Left lung (tissue), 4 donors: ENCODE measurements at regions not wholly inside any gene's neighbourhood (a gene's known extent, or its start where the extent isn't known, plus 50 kb on each side); places are given as distances from the start of the nearest gene placed in this dataset.

ENCODE experiments used
- ATAC-seq: fragments of 200-7000 bp; cut with Tn5 transposase; one replicate; pipeline ENCODE4 v1.9.1; 2020; ENCODE audit warnings: moderate library complexity
- DNase-seq, 4 donors: peaks; one replicate each; pipeline ENCODE4 v3.0.0-alpha.2; 2013 to 2020
- H3K27ac ChIP-seq, 2 donors: fragments of 200-600 bp; sonication (generic) in 1 of 2; one replicate each; pipeline versions ENCODE4 v1.5.0 to v1.8.0; 2020 to 2021
- H3K27me3 ChIP-seq, 2 donors: fragments of 200-600 bp; sonication (generic) in 1 of 2; one replicate each; pipeline versions ENCODE4 v1.5.0 to v1.8.0; 2020 to 2021
- H3K36me3 ChIP-seq, 2 donors: fragments of 200-600 bp; sonication (generic) in 1 of 2; one replicate each; pipeline versions ENCODE4 v1.5.0 to v1.8.0; 2020 to 2021
- H3K4me1 ChIP-seq, 2 donors: fragments of 200-600 bp; one replicate each; pipeline ENCODE4 v1.8.0; 2021
- H3K4me3 ChIP-seq, 2 donors: fragments of 200-600 bp; sonication (generic) in 1 of 2; one replicate each; pipeline versions ENCODE4 v1.5.0 to v1.8.0; 2020 to 2021; ENCODE audit warnings: mild to moderate bottlenecking in 1 of 2
- H3K9me3 ChIP-seq, 2 donors: fragments of 200-600 bp; sonication (generic) in 1 of 2; one replicate each; pipeline versions ENCODE4 v1.5.0 to v1.8.0; 2020 to 2021
- intact Hi-C, 2 donors: fragments of 100-400 bp; cut with DNase I; formaldehyde crosslinking; loops; one replicate each; pipeline versions ENCODE4 v1.11.2 to v1.14.2; 2022
- TF ChIP-seq, protein P1 (sequence below), 2 donors: fragments of 200-600 bp; sonication (generic) in 1 of 2; IDR thresholded peaks; one replicate each; pipeline versions ENCODE4 v1.5.0 to v1.8.0; 2021; ENCODE audit warnings: antibody characterized with exemption in 2 of 2
- donor health status: DM: no; HTN: yes; CAD: no.
- donor health status: DM: no; HTN: no; CAD: no.

DNA sequence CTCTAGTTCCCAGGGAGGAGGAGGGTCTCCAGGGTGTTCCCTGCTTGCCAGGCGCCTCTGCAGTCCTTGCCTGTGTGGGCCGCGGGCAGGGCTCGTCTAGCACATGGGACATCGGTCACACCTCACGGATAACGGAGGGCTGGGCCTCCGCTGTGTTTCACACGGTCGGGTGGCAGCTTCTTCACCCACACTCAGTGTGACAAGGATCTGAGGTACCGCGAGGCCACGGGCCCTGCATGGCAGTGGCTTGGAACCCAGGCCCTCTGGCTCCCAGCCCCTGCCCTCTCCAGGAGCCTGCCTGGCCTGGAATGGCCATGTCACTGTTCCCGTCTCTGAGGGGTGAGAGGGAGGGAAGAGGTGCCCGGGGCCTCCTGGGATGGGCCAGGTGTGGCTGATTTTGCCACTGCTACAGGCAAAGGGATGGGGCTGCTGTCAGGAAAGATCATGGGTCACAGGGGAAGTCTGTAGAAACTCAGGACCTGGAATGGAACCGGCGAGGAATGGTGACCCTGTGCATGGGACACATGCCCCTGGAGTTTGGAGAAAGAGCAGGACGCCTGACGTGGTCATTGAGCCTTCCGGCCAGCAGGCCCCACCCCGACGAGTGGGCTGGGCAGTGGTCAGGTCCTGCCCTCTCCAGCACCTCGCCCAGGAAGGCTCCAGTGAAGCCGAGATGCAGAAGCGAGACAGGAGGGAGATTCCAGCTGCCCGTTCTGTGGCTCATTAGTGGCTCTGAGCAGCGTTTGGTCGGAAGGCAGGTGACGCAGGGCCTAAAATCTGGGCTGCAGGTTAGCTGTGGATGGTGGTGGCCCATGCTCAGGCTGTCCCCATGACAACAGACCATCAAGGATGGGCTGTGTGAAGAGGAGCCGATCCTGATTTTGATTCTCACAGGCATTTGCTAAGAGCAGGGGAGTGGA is 76.5 kb upstream of the GSE1 start:
- H3K4me1 ChIP-seq, result peaks cover 12 to 34% of the 10 kb centered on the region in 2 donors
- H3K4me3 ChIP-seq, result no peak overlapping the region
- no peaks in the 10 kb centered on the region for H3K36me3 ChIP-seq
- no peaks in the 10 kb centered on the region for H3K27me3 ChIP-seq
- peaks cover 0 to 12% of the 10 kb centered on the region in 2 donors for H3K9me3 ChIP-seq
- DNase-seq (peak in 1 of 4 donors; percentile 76), ATAC-seq (peak; percentile 10)
- peak overlapping the region in 1 of 2 donors; percentile 61 for H3K27ac ChIP-seq
- intact Hi-C loops, result no loop called here
- TF ChIP-seq, protein P1, sequence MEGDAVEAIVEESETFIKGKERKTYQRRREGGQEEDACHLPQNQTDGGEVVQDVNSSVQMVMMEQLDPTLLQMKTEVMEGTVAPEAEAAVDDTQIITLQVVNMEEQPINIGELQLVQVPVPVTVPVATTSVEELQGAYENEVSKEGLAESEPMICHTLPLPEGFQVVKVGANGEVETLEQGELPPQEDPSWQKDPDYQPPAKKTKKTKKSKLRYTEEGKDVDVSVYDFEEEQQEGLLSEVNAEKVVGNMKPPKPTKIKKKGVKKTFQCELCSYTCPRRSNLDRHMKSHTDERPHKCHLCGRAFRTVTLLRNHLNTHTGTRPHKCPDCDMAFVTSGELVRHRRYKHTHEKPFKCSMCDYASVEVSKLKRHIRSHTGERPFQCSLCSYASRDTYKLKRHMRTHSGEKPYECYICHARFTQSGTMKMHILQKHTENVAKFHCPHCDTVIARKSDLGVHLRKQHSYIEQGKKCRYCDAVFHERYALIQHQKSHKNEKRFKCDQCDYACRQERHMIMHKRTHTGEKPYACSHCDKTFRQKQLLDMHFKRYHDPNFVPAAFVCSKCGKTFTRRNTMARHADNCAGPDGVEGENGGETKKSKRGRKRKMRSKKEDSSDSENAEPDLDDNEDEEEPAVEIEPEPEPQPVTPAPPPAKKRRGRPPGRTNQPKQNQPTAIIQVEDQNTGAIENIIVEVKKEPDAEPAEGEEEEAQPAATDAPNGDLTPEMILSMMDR (IDR thresholded peaks at IDR 0.05), result no peak

- TF ChIP-seq, protein P1 (IDR thresholded peaks at IDR 0.05), result no peak
- Histone ChIP-seq H3K27me3 (no peaks in the 10 kb centered on the region), H3K4me1 (peaks cover 12 to 37% of the 10 kb centered on the region in 2 donors), H3K27ac (no peak overlapping the region), H3K36me3 (no peaks in the 10 kb centered on the region), H3K4me3 (no peak overlapping the region), H3K9me3 (peaks cover 0 to 12% of the 10 kb centered on the region in 2 donors)
- DNase-seq (peak in 1 of 4 donors; percentile 74), ATAC-seq (no peak)
- intact Hi-C loops, result no loop called here
Observed at GRCh38 chr16:85537331-85537788, 75.8 kb upstream of the GSE1 start.

DNA sequence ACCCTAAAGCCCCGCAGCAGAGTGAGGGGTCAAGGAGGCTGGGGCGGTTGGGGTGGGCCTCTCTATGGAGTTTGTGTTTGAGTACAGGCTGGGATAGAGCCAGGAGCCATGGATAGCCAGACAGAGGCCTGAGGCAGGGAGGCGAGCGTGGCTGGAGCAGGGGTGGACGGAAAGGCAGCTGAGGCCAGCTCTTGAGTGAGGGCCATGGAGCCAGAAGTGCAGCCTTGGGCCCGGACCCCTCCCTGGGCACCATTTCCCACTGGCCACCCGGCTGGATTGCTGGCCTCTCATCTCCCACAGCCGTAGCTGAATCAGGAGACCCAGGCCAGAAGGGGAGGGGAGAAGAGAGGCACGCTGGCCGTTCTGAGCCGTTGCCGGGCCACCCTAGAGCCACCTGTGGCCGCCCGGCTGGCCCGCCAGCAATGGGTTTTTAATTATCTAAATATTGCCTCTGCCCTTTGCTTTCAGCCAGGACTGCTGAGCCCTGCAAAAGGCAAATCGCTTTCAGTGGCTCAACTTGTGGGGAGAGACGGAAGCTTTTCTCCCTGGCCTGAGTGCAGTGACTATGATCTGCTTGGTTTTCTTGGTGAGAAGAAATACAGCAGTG is 75.2 kb upstream of the GSE1 start:
- Histone ChIP-seq H3K36me3 (no peaks in the 10 kb centered on the region), H3K27me3 (no peaks in the 10 kb centered on the region), H3K4me3 (no peak overlapping the region), H3K4me1 (peaks cover 12 to 40% of the 10 kb centered on the region in 2 donors), H3K9me3 (peaks cover 0 to 12% of the 10 kb centered on the region in 2 donors), H3K27ac (no peak overlapping the region)
- peak in 1 of 4 donors; percentile 72 for DNase-seq
- TF ChIP-seq, protein P1 (IDR thresholded peaks at IDR 0.05), result no peak
- no peak for ATAC-seq
- intact Hi-C loops, result no loop called here

DNA sequence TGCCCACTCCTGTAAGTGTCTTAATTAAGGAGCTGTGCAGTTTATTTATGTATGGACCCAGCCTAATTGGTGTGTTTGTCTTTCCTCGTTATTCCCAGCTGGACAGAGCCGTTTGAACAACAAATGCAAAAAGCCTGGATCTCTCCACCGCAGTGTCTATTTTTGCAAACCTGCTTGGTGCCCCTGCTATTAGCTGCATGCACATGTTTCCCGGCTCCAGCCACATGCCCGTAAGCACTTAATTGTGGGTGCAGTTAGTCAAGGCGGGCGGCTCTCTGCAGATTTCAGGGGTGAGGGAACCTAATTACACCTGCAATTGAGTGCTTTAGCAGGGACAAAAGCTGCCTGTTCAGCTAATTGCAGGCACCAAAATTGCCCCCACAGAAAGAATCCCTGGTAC is 74.0 kb upstream of the GSE1 start:
- no peaks in the 10 kb centered on the region for H3K36me3 ChIP-seq
- TF ChIP-seq, protein P1 (IDR thresholded peaks at IDR 0.05), result no peak
- peaks cover 0 to 12% of the 10 kb centered on the region in 2 donors for H3K9me3 ChIP-seq
- peaks cover 12 to 51% of the 10 kb centered on the region in 2 donors for H3K4me1 ChIP-seq
- DNase-seq (peak in 1 of 4 donors; percentile 31), ATAC-seq (no peak)
- intact Hi-C loops, result no loop called here
- no peak overlapping the region for H3K4me3 ChIP-seq
- no peak overlapping the region for H3K27ac ChIP-seq
- no peaks in the 10 kb centered on the region for H3K27me3 ChIP-seq
